Caco-2 (cell line): ENCODE measurements at regions not wholly inside any gene's neighbourhood (a gene's known extent, or its start where the extent isn't known, plus 50 kb on each side); places are given as distances from the start of the nearest gene placed in this dataset.

ENCODE experiments used
- BruUV-seq: library from RNA; stranded (reverse); fragments of 400-500 nt; replicated peaks from 2 replicates; lab custom pipeline; 2021; lab: Mats Ljungman, UMichigan
- CTCF ChIA-PET: fragments of 300-600 bp; sonication (Branson Sonifier 250); formaldehyde crosslinking; loops from one replicate; lab custom pipeline; 2022; ENCODE audit warnings: antibody characterized with exemption; lab: Charles Lee
- POLR2A ChIA-PET: fragments of 300-600 bp; sonication (Branson Sonifier 250); formaldehyde crosslinking; loops from one replicate; lab custom pipeline; 2022; ENCODE audit warnings: antibody characterized with exemption; lab: Charles Lee
- DNase-seq, 2 experiments: peaks; one replicate each; pipeline versions ENCODE4 v3.0.0 to v3.0.0-alpha.2; 2020 to 2022
- H3K27me3 ChIP-seq: replicated peaks from 2 replicates; pipeline ENCODE4 v1.6.0; 2011; ENCODE audit warnings: low read length; ENCODE audit not compliant: control insufficient read depth, insufficient read depth
- H3K36me3 ChIP-seq: 2 replicates; pipeline ENCODE4 v1.5.1; 2011; ENCODE audit warnings: low read length; ENCODE audit not compliant: control insufficient read depth, insufficient read depth
- H3K4me1 ChIP-seq: fragments of 250-450 bp; sonication (Bioruptor Pico); 2 replicates; pipeline ENCODE4 v1.5.1; 2020; ENCODE audit warnings: mild to moderate bottlenecking
- H3K4me3 ChIP-seq: 2 replicates; pipeline ENCODE4 v1.5.1; 2011; ENCODE audit warnings: low read depth, mild to moderate bottlenecking, control low read depth, low read length
- H3K9me3 ChIP-seq: fragments of 250-450 bp; sonication (Bioruptor Pico); 2 replicates; pipeline ENCODE4 v1.5.1; 2020; ENCODE audit warnings: mild to moderate bottlenecking, moderate library complexity
- H3K27ac Mint-ChIP-seq: one replicate; pipeline ENCODE4 v1.8.0; 2022; ENCODE audit warnings: mixed read lengths; ENCODE audit not compliant: unreplicated experiment
- H3K27me3 Mint-ChIP-seq: one replicate; pipeline ENCODE4 v1.8.0; 2022; ENCODE audit warnings: mixed read lengths; ENCODE audit not compliant: insufficient read depth, unreplicated experiment
- H3K36me3 Mint-ChIP-seq: one replicate; pipeline ENCODE4 v1.8.0; 2022; ENCODE audit warnings: mild to moderate bottlenecking, mixed read lengths; ENCODE audit not compliant: insufficient read depth, unreplicated experiment
- H3K4me1 Mint-ChIP-seq: one replicate; pipeline ENCODE4 v1.8.0; 2022; ENCODE audit warnings: low read depth, mixed read lengths; ENCODE audit not compliant: unreplicated experiment
- H3K4me3 Mint-ChIP-seq: one replicate; pipeline ENCODE4 v1.8.0; 2022; ENCODE audit warnings: mild to moderate bottlenecking, moderate library complexity, mixed read lengths; ENCODE audit not compliant: unreplicated experiment
- H3K9me3 Mint-ChIP-seq: one replicate; pipeline ENCODE4 v1.8.0; 2022; ENCODE audit warnings: mixed read lengths; ENCODE audit not compliant: unreplicated experiment
- CTCF ChIP-seq, 2 experiments: fragments of 200-600 bp in 1 of 2; IDR thresholded peaks; 1 replicate in 1 of 2; 2 replicates in 1 of 2; pipeline versions ENCODE4 v1.5.1 to v1.8.0; 2011 to 2022; ENCODE audit warnings: antibody characterized with exemption in 1 of 2, control low read depth in 1 of 2, inconsistent platforms in 1 of 2, low read depth in 1 of 2, low read length in 1 of 2, mild to moderate bottlenecking in 1 of 2, moderate library complexity in 1 of 2; ENCODE audit not compliant: insufficient read depth in 1 of 2, severe bottlenecking in 1 of 2, unreplicated experiment in 1 of 2
- intact Hi-C: fragments of 100-400 bp; cut with micrococcal nuclease; formaldehyde crosslinking; loops from one replicate; pipeline ENCODE4 v1.10.0; 2022; ENCODE audit not compliant: unreplicated experiment

- no peaks in the 10 kb centered on the region for H3K9me3 Mint-ChIP-seq
- peaks cover 7% of the 10 kb centered on the region for H3K4me1 Mint-ChIP-seq
- no peak for TF ChIP-seq CTCF (IDR thresholded peaks at IDR 0.05; ENCODE audit: insufficient read depth in 1 of 2, low read depth in 1 of 2, low read length in 1 of 2, severe bottlenecking in 1 of 2, unreplicated experiment in 1 of 2)
- no peaks in the 10 kb centered on the region for H3K36me3 Mint-ChIP-seq
- no peak overlapping the region for H3K4me3 ChIP-seq
- no peaks in the 10 kb centered on the region for H3K36me3 ChIP-seq
- no peak overlapping the region for H3K27ac Mint-ChIP-seq
- H3K27me3 Mint-ChIP-seq: no peaks in the 10 kb centered on the region
- DNase-seq: no peak
- no peaks in the 10 kb centered on the region for H3K9me3 ChIP-seq
- ChIA-PET CTCF (no interaction called here), POLR2A (no interaction called here)
- BruUV-seq: no TSS peak
- no peaks in the 10 kb centered on the region for H3K27me3 ChIP-seq
- H3K4me3 Mint-ChIP-seq: no peak overlapping the region
- H3K4me1 ChIP-seq: no peaks in the 10 kb centered on the region
- intact Hi-C loops: no loop called here
These were observed 74.8 kb upstream of the COL5A2 start for GRCh38 chr2:189254268-189254883.

GRCh38 chr2:189255711-189256110 is 76.2 kb upstream of the COL5A2 start:
- H3K9me3 ChIP-seq: no peaks in the 10 kb centered on the region
- Mint-ChIP-seq H3K9me3 (no peaks in the 10 kb centered on the region), H3K4me1 (peaks cover 7% of the 10 kb centered on the region), H3K27ac (no peak overlapping the region), H3K36me3 (no peaks in the 10 kb centered on the region), H3K27me3 (no peaks in the 10 kb centered on the region), H3K4me3 (no peak overlapping the region)
- no peak for TF ChIP-seq CTCF (IDR thresholded peaks at IDR 0.05; ENCODE audit: insufficient read depth in 1 of 2, low read depth in 1 of 2, low read length in 1 of 2, severe bottlenecking in 1 of 2, unreplicated experiment in 1 of 2)
- H3K4me1 ChIP-seq: no peaks in the 10 kb centered on the region
- intact Hi-C loops: no loop called here
- no peak overlapping the region for H3K4me3 ChIP-seq
- no TSS peak for BruUV-seq
- DNase-seq: no peak
- CTCF ChIA-PET: no interaction called here
- no peaks in the 10 kb centered on the region for H3K27me3 ChIP-seq
- no peaks in the 10 kb centered on the region for H3K36me3 ChIP-seq
- POLR2A ChIA-PET: no interaction called here

- POLR2A ChIA-PET: no interaction called here
- no peaks in the 10 kb centered on the region for H3K36me3 ChIP-seq
- peaks cover 2% of the 10 kb centered on the region for H3K4me1 Mint-ChIP-seq
- no peak overlapping the region for H3K4me3 Mint-ChIP-seq
- no peaks in the 10 kb centered on the region for H3K36me3 Mint-ChIP-seq
- no peaks in the 10 kb centered on the region for H3K4me1 ChIP-seq
- no TSS peak for BruUV-seq
- no peaks in the 10 kb centered on the region for H3K9me3 ChIP-seq
- no peak overlapping the region for H3K27ac Mint-ChIP-seq
- H3K4me3 ChIP-seq: no peak overlapping the region
- H3K9me3 Mint-ChIP-seq: no peaks in the 10 kb centered on the region
- DNase-seq: no peak
- no peak for TF ChIP-seq CTCF (IDR thresholded peaks at IDR 0.05; ENCODE audit: insufficient read depth in 1 of 2, low read depth in 1 of 2, low read length in 1 of 2, severe bottlenecking in 1 of 2, unreplicated experiment in 1 of 2)
- CTCF ChIA-PET: no interaction called here
- H3K27me3 ChIP-seq: no peaks in the 10 kb centered on the region
- intact Hi-C loops: no loop called here
- H3K27me3 Mint-ChIP-seq: no peaks in the 10 kb centered on the region
These were observed 79.2 kb upstream of the COL5A2 start for GRCh38 chr2:189258616-189259365.
